ENCODE measurements at regions not wholly inside any gene's neighbourhood (a gene's known extent, or its start where the extent isn't known, plus 50 kb on each side); places are given as distances from the start of the nearest gene placed in this dataset.

GRCh38 chrX:142060191-142060590 is 144.9 kb downstream of the MAGEC2 start:
- H4K20me1 ChIP-seq (ENCODE audit: insufficient read depth): no peaks in the 10 kb centered on the region
- ChIA-PET CTCF (no interaction called here), POLR2A (no interaction called here)
- no peak overlapping the region for H3K4me3 ChIP-seq (ENCODE audit: low read depth in 2 of 2, low read length in 1 of 2)
- no peak for TF ChIP-seq FOXM1 (IDR thresholded peaks at IDR 0.05; ENCODE audit: low read depth)
- TF ChIP-seq POLR2AphosphoS5 (IDR thresholded peaks at IDR 0.05; ENCODE audit: low read depth, low read length): no peak
- no peak for TF ChIP-seq USF1 (IDR thresholded peaks at IDR 0.05; ENCODE audit: borderline replicate concordance, low read depth)
- TF ChIP-seq SMC3 (IDR thresholded peaks at IDR 0.05; ENCODE audit: low read depth, low read length): no peak
- TF ChIP-seq YY1 (IDR thresholded peaks at IDR 0.05; ENCODE audit: low read depth): no peak
- no peak for TF ChIP-seq TAF1 (IDR thresholded peaks at IDR 0.05; ENCODE audit: borderline replicate concordance, low read depth, low read length)
- no peaks in the 10 kb centered on the region for H3K27me3 ChIP-seq (ENCODE audit: insufficient read depth)
- H3K27ac ChIP-seq (ENCODE audit: low read depth in 2 of 2, low read length in 1 of 2): no peak overlapping the region
- H3K36me3 ChIP-seq (replicated peaks in 1 of 2; ENCODE audit: control insufficient read depth in 1 of 2, insufficient read depth in 2 of 2, low read length in 1 of 2): no peaks in the 10 kb centered on the region
- no peak overlapping the region for H3K4me2 ChIP-seq
- no peaks in the 10 kb centered on the region for H3K79me2 ChIP-seq (ENCODE audit: insufficient read depth)
- H2AFZ ChIP-seq (ENCODE audit: low read depth): no peak overlapping the region
- 0 out of 2 replicates have a peak, but pooled peaks cover 5% of the 10 kb centered on the region for H3K9me2 ChIP-seq
- H3K9me3 ChIP-seq: no peaks in the 10 kb centered on the region
- no peak overlapping the region for H3K9ac ChIP-seq
- no peaks in the 10 kb centered on the region for H3F3A ChIP-seq (replicated peaks; ENCODE audit: insufficient read depth)
- WGBS (ENCODE audit: low lambda C conversion rate): 5% methylated on average over 2 of the region's 2 CpGs
- no peaks in the 10 kb centered on the region for H3K4me1 ChIP-seq (ENCODE audit: control insufficient read depth in 1 of 2, insufficient read depth in 2 of 2, low read depth in 1 of 2, low read length in 1 of 2)
- DNase-seq: no peak

GRCh38 chrX:142054094-142054493 is 150.4 kb downstream of the MAGEC1 start:
- Histone ChIP-seq H4K20me1 (ENCODE audit: insufficient read depth) (no peaks in the 10 kb centered on the region), H3K9me3 (no peaks in the 10 kb centered on the region), H3F3A (replicated peaks; ENCODE audit: insufficient read depth) (no peaks in the 10 kb centered on the region), H3K79me2 (ENCODE audit: insufficient read depth) (no peaks in the 10 kb centered on the region), H3K36me3 (replicated peaks in 1 of 2; ENCODE audit: control insufficient read depth in 1 of 2, insufficient read depth in 2 of 2, low read length in 1 of 2) (no peaks in the 10 kb centered on the region), H3K27ac (ENCODE audit: low read depth in 2 of 2, low read length in 1 of 2) (no peak overlapping the region), H3K27me3 (ENCODE audit: insufficient read depth) (no peaks in the 10 kb centered on the region), H3K9ac (no peak overlapping the region), H2AFZ (ENCODE audit: low read depth) (no peak overlapping the region), H3K4me3 (ENCODE audit: low read depth in 2 of 2, low read length in 1 of 2) (no peak overlapping the region), H3K9me2 (no peaks in the 10 kb centered on the region), H3K4me1 (ENCODE audit: control insufficient read depth in 1 of 2, insufficient read depth in 2 of 2, low read depth in 1 of 2, low read length in 1 of 2) (no peaks in the 10 kb centered on the region), H3K4me2 (no peak overlapping the region)
- no peak for DNase-seq
- CTCF ChIA-PET: no interaction called here
- TF ChIP-seq RXRA (IDR thresholded peaks at IDR 0.05; ENCODE audit: borderline replicate concordance, low read depth) (no peak), TCF12 (IDR thresholded peaks at IDR 0.05) (no peak), RFX5 (IDR thresholded peaks at IDR 0.05; ENCODE audit: low read length) (no peak), IRF3 (IDR thresholded peaks at IDR 0.05; ENCODE audit: low read depth, low read length) (no peak), FOXM1 (IDR thresholded peaks at IDR 0.05; ENCODE audit: low read depth) (no peak), MAX (IDR thresholded peaks at IDR 0.05; ENCODE audit: low read depth) (no peak), GABPA (IDR thresholded peaks at IDR 0.05; ENCODE audit: low read depth) (no peak), USF2 (IDR thresholded peaks at IDR 0.05; ENCODE audit: borderline replicate concordance, low read depth, low read length) (no peak), MEF2A (IDR thresholded peaks at IDR 0.05; ENCODE audit: borderline replicate concordance, low read depth) (no peak), FOSL2 (IDR thresholded peaks at IDR 0.05; ENCODE audit: borderline replicate concordance, low read depth) (no peak), NFIC (IDR thresholded peaks at IDR 0.05; ENCODE audit: borderline replicate concordance) (no peak), EZH2phosphoT487 (IDR thresholded peaks at IDR 0.05; ENCODE audit: borderline replicate concordance, low read depth) (no peak), PBX3 (IDR thresholded peaks at IDR 0.05) (no peak), ZBTB33 (IDR thresholded peaks at IDR 0.05; ENCODE audit: borderline replicate concordance, low read depth) (no peak), JUND (IDR thresholded peaks at IDR 0.05) (no peak), RAD21 (IDR thresholded peaks at IDR 0.05; ENCODE audit: low read length) (no peak), ELF1 (IDR thresholded peaks at IDR 0.05) (no peak), RCOR1 (IDR thresholded peaks at IDR 0.05; ENCODE audit: low read length) (no peak)
- POLR2A ChIA-PET: no interaction called here
- 10% methylated on average over 1 of the region's 1 CpG for WGBS (ENCODE audit: low lambda C conversion rate)

All from SK-N-SH (cell line).